Ramos (cell line): ENCODE measurements at regions not wholly inside any gene's neighbourhood (a gene's known extent, or its start where the extent isn't known, plus 50 kb on each side); places are given as distances from the start of the nearest gene placed in this dataset.

Experiments
- in situ Hi-C: fragments of 300-500 bp; cut with MboI; formaldehyde crosslinking; loops from one replicate; pipeline ENCODE4 v1.14.3; 2022; ENCODE audit warnings: low sequenced_read_pairs; ENCODE audit not compliant: unreplicated experiment

- in situ Hi-C loops = no loop called here
These were observed 505.6 kb downstream of the RPS24 start for GRCh38 chr10:78539247-78539766.

- in situ Hi-C loops = no loop called here
These were observed 506.9 kb downstream of the RPS24 start for GRCh38 chr10:78540355-78541076.

GRCh38 chr10:78541481-78542140 lies 507.9 kb downstream of the RPS24 start:
- in situ Hi-C loops = no loop called here

GRCh38 chr10:78542141-78542489 lies 508.5 kb downstream of the RPS24 start:
- in situ Hi-C loops = no loop called here

- in situ Hi-C loops = no loop called here
These were observed 508.9 kb downstream of the RPS24 start for GRCh38 chr10:78542521-78542920.

- in situ Hi-C loops = no loop called here
These were observed 509.5 kb downstream of the RPS24 start for GRCh38 chr10:78543031-78543748.

GRCh38 chr10:78543749-78544362 lies 510.2 kb downstream of the RPS24 start:
- in situ Hi-C loops = no loop called here

- in situ Hi-C loops = no loop called here
These were observed 510.9 kb downstream of the RPS24 start for GRCh38 chr10:78544423-78545090.

GRCh38 chr10:78545756-78546155 lies 512.1 kb downstream of the RPS24 start:
- in situ Hi-C loops = no loop called here

GRCh38 chr10:78547397-78547796 lies 513.7 kb downstream of the RPS24 start:
- in situ Hi-C loops = no loop called here

- in situ Hi-C loops = no loop called here
These were observed 514.2 kb downstream of the RPS24 start for GRCh38 chr10:78547905-78548304.

- in situ Hi-C loops = no loop called here
These were observed 514.7 kb downstream of the RPS24 start for GRCh38 chr10:78548369-78548768.

GRCh38 chr10:78549140-78549935 lies 515.7 kb downstream of the RPS24 start:
- in situ Hi-C loops = no loop called here

- in situ Hi-C loops = no loop called here
These were observed 516.4 kb downstream of the RPS24 start for GRCh38 chr10:78550090-78550489.

- in situ Hi-C loops = no loop called here
These were observed 517.1 kb downstream of the RPS24 start for GRCh38 chr10:78550716-78551115.

GRCh38 chr10:78551184-78552005 lies 517.4 kb upstream of the ZMIZ1 start:
- in situ Hi-C loops = no loop called here

- in situ Hi-C loops = no loop called here
These were observed 516.4 kb upstream of the ZMIZ1 start for GRCh38 chr10:78552261-78552811.

- in situ Hi-C loops = no loop called here
These were observed 515.0 kb upstream of the ZMIZ1 start for GRCh38 chr10:78553792-78554191.
